Endothelial cell (in vitro differentiated cells): ENCODE measurements at regions not wholly inside any gene's neighbourhood (a gene's known extent, or its start where the extent isn't known, plus 50 kb on each side); places are given as distances from the start of the nearest gene placed in this dataset.

ENCODE experiments used
- DNase-seq: peaks from one replicate; pipeline ENCODE4 v3.0.0; 2021; ENCODE audit warnings: low spot score
- H3K27ac Mint-ChIP-seq: one replicate; pipeline ENCODE4 v1.8.0; 2021; ENCODE audit warnings: mixed read lengths, inconsistent platforms; ENCODE audit not compliant: unreplicated experiment
- H3K27me3 Mint-ChIP-seq: one replicate; pipeline ENCODE4 v1.8.0; 2021; ENCODE audit warnings: mild to moderate bottlenecking, moderate library complexity, mixed read lengths, inconsistent platforms; ENCODE audit not compliant: unreplicated experiment
- H3K36me3 Mint-ChIP-seq: one replicate; pipeline ENCODE4 v1.8.0; 2021; ENCODE audit warnings: mild to moderate bottlenecking, low read depth, mixed read lengths, inconsistent platforms; ENCODE audit not compliant: unreplicated experiment
- H3K4me1 Mint-ChIP-seq: one replicate; pipeline ENCODE4 v1.8.0; 2021; ENCODE audit warnings: mild to moderate bottlenecking, mixed read lengths, inconsistent platforms; ENCODE audit not compliant: unreplicated experiment
- H3K4me3 Mint-ChIP-seq: one replicate; pipeline ENCODE4 v1.8.0; 2021; ENCODE audit warnings: mild to moderate bottlenecking, mixed read lengths, inconsistent platforms; ENCODE audit not compliant: unreplicated experiment
- H3K9me3 Mint-ChIP-seq: one replicate; pipeline ENCODE4 v1.8.0; 2021; ENCODE audit warnings: mixed read lengths, inconsistent platforms; ENCODE audit not compliant: unreplicated experiment
- TF ChIP-seq, protein P1 (sequence below): fragments of 200-600 bp; sonication (generic); IDR thresholded peaks from one replicate; pipeline ENCODE4 v1.5.0; 2021; ENCODE audit warnings: antibody characterized with exemption; ENCODE audit not compliant: unreplicated experiment

DNA sequence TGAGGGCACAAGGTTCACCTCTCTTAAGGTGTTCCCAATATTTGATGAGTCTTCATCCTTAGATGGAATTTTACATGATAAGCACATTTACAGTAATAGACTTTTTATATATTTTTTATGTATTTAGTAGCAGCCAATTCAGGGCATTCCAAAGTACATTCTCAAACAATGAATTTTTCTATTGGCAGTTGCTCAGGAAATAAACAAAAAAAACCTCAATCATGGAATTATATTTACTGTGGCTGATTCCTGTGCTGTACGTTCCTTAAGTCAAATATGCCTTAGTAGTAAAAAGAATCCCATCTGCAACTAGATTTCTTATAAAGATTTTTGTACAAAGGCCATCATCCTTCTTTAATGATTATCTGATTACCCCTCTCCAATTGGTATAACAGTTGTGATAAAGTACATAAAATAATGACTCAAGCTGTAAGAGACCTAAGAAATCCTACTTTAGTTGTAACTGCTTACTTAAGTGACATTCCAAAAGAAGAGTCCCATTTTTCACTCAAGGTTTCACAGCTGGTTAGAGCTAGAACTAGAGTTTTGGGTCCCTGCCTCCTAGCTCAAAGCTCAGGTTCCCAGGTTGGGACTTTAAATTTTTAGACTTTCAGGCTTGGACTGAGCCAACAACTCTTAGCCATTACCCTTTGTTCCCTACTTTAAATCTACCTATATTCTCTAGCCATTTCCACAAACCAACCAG, 152.7 kb downstream of the FHIP1A start:
- H3K4me1 Mint-ChIP-seq, result no peaks in the 10 kb centered on the region

DNA sequence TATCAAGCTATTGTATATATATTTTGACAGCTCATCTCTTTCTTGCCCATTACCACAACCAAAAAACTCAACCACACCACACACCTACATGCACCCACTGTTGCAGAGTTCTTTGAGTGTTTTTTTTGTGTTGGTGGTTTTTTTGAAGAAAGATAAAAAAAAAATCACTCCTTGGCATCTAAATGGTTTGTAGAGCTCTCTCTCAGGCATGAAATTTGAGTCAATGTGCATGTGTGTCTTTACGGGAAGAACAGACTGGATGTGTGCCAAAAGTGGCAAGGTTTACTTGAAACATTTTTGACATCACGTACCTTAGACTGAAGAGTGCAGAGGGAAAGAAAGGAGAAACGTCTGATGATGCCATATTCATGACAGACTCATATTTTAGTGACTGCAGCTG, 154.2 kb downstream of the FHIP1A start:
- peaks cover 1% of the 10 kb centered on the region for H3K27me3 Mint-ChIP-seq
- no peak for DNase-seq
- H3K9me3 Mint-ChIP-seq, result no peaks in the 10 kb centered on the region
- H3K36me3 Mint-ChIP-seq, result no peaks in the 10 kb centered on the region
- no peak overlapping the region for H3K4me3 Mint-ChIP-seq
- H3K4me1 Mint-ChIP-seq, result no peaks in the 10 kb centered on the region
- H3K27ac Mint-ChIP-seq, result no peak overlapping the region
- TF ChIP-seq, protein P1, sequence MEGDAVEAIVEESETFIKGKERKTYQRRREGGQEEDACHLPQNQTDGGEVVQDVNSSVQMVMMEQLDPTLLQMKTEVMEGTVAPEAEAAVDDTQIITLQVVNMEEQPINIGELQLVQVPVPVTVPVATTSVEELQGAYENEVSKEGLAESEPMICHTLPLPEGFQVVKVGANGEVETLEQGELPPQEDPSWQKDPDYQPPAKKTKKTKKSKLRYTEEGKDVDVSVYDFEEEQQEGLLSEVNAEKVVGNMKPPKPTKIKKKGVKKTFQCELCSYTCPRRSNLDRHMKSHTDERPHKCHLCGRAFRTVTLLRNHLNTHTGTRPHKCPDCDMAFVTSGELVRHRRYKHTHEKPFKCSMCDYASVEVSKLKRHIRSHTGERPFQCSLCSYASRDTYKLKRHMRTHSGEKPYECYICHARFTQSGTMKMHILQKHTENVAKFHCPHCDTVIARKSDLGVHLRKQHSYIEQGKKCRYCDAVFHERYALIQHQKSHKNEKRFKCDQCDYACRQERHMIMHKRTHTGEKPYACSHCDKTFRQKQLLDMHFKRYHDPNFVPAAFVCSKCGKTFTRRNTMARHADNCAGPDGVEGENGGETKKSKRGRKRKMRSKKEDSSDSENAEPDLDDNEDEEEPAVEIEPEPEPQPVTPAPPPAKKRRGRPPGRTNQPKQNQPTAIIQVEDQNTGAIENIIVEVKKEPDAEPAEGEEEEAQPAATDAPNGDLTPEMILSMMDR, result no peak

More for the DNA sequence above, 152.7 kb downstream of the FHIP1A start:
- no peak overlapping the region for H3K27ac Mint-ChIP-seq
- DNase-seq, result no peak
- TF ChIP-seq, protein P1, result no peak
- peaks cover 1% of the 10 kb centered on the region for H3K27me3 Mint-ChIP-seq
- no peaks in the 10 kb centered on the region for H3K36me3 Mint-ChIP-seq
- H3K4me3 Mint-ChIP-seq, result no peak overlapping the region
- no peaks in the 10 kb centered on the region for H3K9me3 Mint-ChIP-seq

DNA sequence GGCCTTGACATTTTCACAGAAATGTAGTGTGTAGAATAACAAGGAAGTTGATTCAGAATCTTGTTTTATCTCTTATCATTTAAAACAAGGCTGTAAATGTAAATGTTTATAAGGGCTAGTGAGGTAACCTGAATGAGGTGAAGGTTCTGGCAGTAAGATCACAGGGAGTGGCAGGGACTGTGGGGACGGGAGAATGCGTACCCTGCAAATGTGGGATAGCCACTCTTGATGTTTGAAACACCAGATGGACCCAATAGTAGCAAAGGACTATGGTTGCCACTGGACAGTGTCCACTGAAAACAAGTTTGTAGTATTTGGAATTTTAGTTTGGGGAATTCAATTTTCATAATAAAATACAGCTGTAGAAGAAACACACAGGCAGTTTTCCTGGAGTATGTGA, 155.3 kb downstream of the FHIP1A start:
- no peaks in the 10 kb centered on the region for H3K9me3 Mint-ChIP-seq
- H3K27ac Mint-ChIP-seq, result no peak overlapping the region
- no peak for DNase-seq
- peaks cover 1% of the 10 kb centered on the region for H3K27me3 Mint-ChIP-seq
- H3K36me3 Mint-ChIP-seq, result no peaks in the 10 kb centered on the region
- H3K4me1 Mint-ChIP-seq, result no peaks in the 10 kb centered on the region
- no peak overlapping the region for H3K4me3 Mint-ChIP-seq
- TF ChIP-seq, protein P1, result no peak

DNA sequence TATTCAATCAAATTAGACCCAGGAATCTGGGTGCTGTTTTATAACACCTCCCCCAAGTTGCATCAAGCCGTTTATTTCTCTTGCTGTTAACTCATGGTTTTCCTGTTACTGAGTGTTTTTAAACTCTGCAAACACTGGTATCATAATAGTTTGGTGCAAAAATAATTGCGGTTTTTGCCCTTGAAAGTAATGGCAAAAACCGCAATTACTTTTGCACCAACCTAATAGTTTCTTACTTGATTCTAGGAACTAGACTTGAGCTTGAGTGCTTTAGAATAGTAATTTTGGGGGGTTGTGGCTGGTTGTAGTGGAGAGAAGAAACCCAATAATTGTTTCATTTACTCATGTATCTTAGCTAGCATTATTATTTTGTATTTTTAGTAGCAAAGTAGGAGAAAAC, 156.6 kb downstream of the FHIP1A start:
- Mint-ChIP-seq H3K9me3 (no peaks in the 10 kb centered on the region), H3K4me3 (no peak overlapping the region), H3K36me3 (no peaks in the 10 kb centered on the region), H3K4me1 (no peaks in the 10 kb centered on the region), H3K27ac (no peak overlapping the region), H3K27me3 (peaks cover 1% of the 10 kb centered on the region)
- TF ChIP-seq, protein P1, result no peak
- DNase-seq, result no peak

DNA sequence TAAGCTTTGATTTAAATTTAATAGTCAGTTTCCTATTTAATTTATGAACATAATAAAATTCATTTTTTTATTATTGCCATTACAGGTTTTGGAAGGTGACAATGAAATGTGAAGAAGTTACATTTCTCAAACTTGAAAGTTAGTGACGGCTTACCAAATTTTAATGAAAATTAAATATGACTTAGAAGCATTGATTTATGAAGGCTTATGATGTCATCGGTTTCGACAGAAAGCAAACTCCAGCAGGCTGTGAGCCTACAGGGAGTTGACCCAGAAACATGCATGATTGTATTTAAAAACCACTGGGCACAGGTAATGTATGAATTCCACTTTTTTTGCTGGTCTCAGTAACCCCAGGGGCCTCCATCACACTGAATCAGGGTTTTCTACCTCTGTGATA, 157.1 kb downstream of the FHIP1A start:
- TF ChIP-seq, protein P1, result no peak
- H3K27me3 Mint-ChIP-seq, result peaks cover 1% of the 10 kb centered on the region
- H3K4me3 Mint-ChIP-seq, result no peak overlapping the region
- no peaks in the 10 kb centered on the region for H3K9me3 Mint-ChIP-seq
- no peaks in the 10 kb centered on the region for H3K36me3 Mint-ChIP-seq
- no peaks in the 10 kb centered on the region for H3K4me1 Mint-ChIP-seq
- DNase-seq, result no peak
- H3K27ac Mint-ChIP-seq, result no peak overlapping the region
